ENCODE measurements at regions not wholly inside any gene's neighbourhood (a gene's known extent, or its start where the extent isn't known, plus 50 kb on each side); places are given as distances from the start of the nearest gene placed in this dataset.

GRCh38 chrX:39460499-39460898, 637.3 kb downstream of the BCOR start:
- Histone ChIP-seq H3K4me2 (no peak overlapping the region), H3K4me1 (ENCODE audit: low read depth, poor library complexity, severe bottlenecking) (no peaks in the 10 kb centered on the region), H3K9ac (no peak overlapping the region), H3K27me3 (ENCODE audit: insufficient read depth, low read depth) (no peaks in the 10 kb centered on the region), H3K4me3 (IDR thresholded peaks at IDR 0.05; ENCODE audit: insufficient read depth, low read depth, low read length) (no peak overlapping the region), H3K79me2 (ENCODE audit: insufficient read depth, low read depth) (no peaks in the 10 kb centered on the region), H3K27ac (no peak overlapping the region), H4K20me1 (ENCODE audit: insufficient read depth) (no peaks in the 10 kb centered on the region), H3K36me3 (ENCODE audit: insufficient read depth) (no peaks in the 10 kb centered on the region), H2AFZ (ENCODE audit: low read depth) (no peak overlapping the region)
- no peak for TF ChIP-seq CTCF (conservative IDR thresholded peaks at IDR 0.05; ENCODE audit: low read depth, low read length)

GRCh38 chrX:39462835-39463234, 634.9 kb downstream of the BCOR start:
- Histone ChIP-seq H3K36me3 (ENCODE audit: insufficient read depth) (no peaks in the 10 kb centered on the region), H3K27ac (no peak overlapping the region), H3K4me1 (ENCODE audit: low read depth, poor library complexity, severe bottlenecking) (no peaks in the 10 kb centered on the region), H3K4me3 (IDR thresholded peaks at IDR 0.05; ENCODE audit: insufficient read depth, low read depth, low read length) (no peak overlapping the region), H4K20me1 (ENCODE audit: insufficient read depth) (no peaks in the 10 kb centered on the region), H3K9ac (no peak overlapping the region), H3K27me3 (ENCODE audit: insufficient read depth, low read depth) (no peaks in the 10 kb centered on the region), H3K79me2 (ENCODE audit: insufficient read depth, low read depth) (no peaks in the 10 kb centered on the region), H3K4me2 (no peak overlapping the region), H2AFZ (ENCODE audit: low read depth) (no peak overlapping the region)
- TF ChIP-seq CTCF (conservative IDR thresholded peaks at IDR 0.05; ENCODE audit: low read depth, low read length): no peak

GRCh38 chrX:39464253-39464652, 633.5 kb downstream of the BCOR start:
- Histone ChIP-seq H2AFZ (ENCODE audit: low read depth) (no peak overlapping the region), H3K27me3 (ENCODE audit: insufficient read depth, low read depth) (no peaks in the 10 kb centered on the region), H3K4me2 (no peak overlapping the region), H3K4me3 (IDR thresholded peaks at IDR 0.05; ENCODE audit: insufficient read depth, low read depth, low read length) (no peak overlapping the region), H4K20me1 (ENCODE audit: insufficient read depth) (no peaks in the 10 kb centered on the region), H3K79me2 (ENCODE audit: insufficient read depth, low read depth) (no peaks in the 10 kb centered on the region), H3K9ac (no peak overlapping the region), H3K4me1 (ENCODE audit: low read depth, poor library complexity, severe bottlenecking) (no peaks in the 10 kb centered on the region), H3K27ac (no peak overlapping the region), H3K36me3 (ENCODE audit: insufficient read depth) (no peaks in the 10 kb centered on the region)
- TF ChIP-seq CTCF (conservative IDR thresholded peaks at IDR 0.05; ENCODE audit: low read depth, low read length): no peak

GRCh38 chrX:39465467-39465866, 632.3 kb downstream of the BCOR start:
- Histone ChIP-seq H3K4me1 (ENCODE audit: low read depth, poor library complexity, severe bottlenecking) (no peaks in the 10 kb centered on the region), H2AFZ (ENCODE audit: low read depth) (no peak overlapping the region), H3K9ac (no peak overlapping the region), H3K79me2 (ENCODE audit: insufficient read depth, low read depth) (no peaks in the 10 kb centered on the region), H3K4me3 (IDR thresholded peaks at IDR 0.05; ENCODE audit: insufficient read depth, low read depth, low read length) (no peak overlapping the region), H4K20me1 (ENCODE audit: insufficient read depth) (no peaks in the 10 kb centered on the region), H3K4me2 (no peak overlapping the region), H3K36me3 (ENCODE audit: insufficient read depth) (no peaks in the 10 kb centered on the region), H3K27me3 (ENCODE audit: insufficient read depth, low read depth) (no peaks in the 10 kb centered on the region), H3K27ac (no peak overlapping the region)
- no peak for TF ChIP-seq CTCF (conservative IDR thresholded peaks at IDR 0.05; ENCODE audit: low read depth, low read length)

- no peak for TF ChIP-seq CTCF (conservative IDR thresholded peaks at IDR 0.05; ENCODE audit: low read depth, low read length)
- no peak overlapping the region for H3K4me3 ChIP-seq (IDR thresholded peaks at IDR 0.05; ENCODE audit: insufficient read depth, low read depth, low read length)
- no peaks in the 10 kb centered on the region for H3K27me3 ChIP-seq (ENCODE audit: insufficient read depth, low read depth)
- H3K27ac ChIP-seq: no peak overlapping the region
- no peaks in the 10 kb centered on the region for H3K4me1 ChIP-seq (ENCODE audit: low read depth, poor library complexity, severe bottlenecking)
- H3K9ac ChIP-seq: no peak overlapping the region
- no peaks in the 10 kb centered on the region for H3K79me2 ChIP-seq (ENCODE audit: insufficient read depth, low read depth)
- H3K36me3 ChIP-seq (ENCODE audit: insufficient read depth): no peaks in the 10 kb centered on the region
- H2AFZ ChIP-seq (ENCODE audit: low read depth): no peak overlapping the region
- no peaks in the 10 kb centered on the region for H4K20me1 ChIP-seq (ENCODE audit: insufficient read depth)
- no peak overlapping the region for H3K4me2 ChIP-seq
Measured at GRCh38 chrX:39465906-39466305, 631.9 kb downstream of the BCOR start.
